ENCODE measurements at regions not wholly inside any gene's neighbourhood (a gene's known extent, or its start where the extent isn't known, plus 50 kb on each side); places are given as distances from the start of the nearest gene placed in this dataset.

DNA sequence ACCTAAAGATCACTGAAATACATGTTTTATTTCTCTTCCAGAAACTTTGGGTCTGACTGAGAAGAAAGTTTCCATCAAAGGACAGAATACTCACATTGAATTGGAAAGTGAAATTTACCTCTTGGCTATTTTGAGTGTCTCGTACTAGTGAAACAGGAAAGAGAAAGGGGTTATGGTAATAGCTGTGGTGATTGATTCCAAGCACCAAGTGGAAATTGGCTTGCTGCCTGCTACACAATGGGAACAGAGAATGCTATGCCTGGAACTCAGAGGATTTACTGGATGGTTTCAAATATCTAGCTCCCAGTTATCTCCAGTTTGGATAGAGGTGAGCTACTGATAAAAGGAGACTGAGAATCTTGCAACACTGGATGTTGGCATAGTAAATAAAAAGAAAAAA, 492.8 kb upstream of the FSIP2 start:
- Mint-ChIP-seq H3K36me3 (no peaks in the 10 kb centered on the region), H3K4me1 (no peaks in the 10 kb centered on the region), H3K9me3 (peaks cover 0 to 7% (median 5%) of the 10 kb centered on the region in 7 donors), H3K27ac (no peak overlapping the region), H3K27me3 (ENCODE audit: low read depth in 3 of 3) (peaks cover 0 to 2% (median 1%) of the 10 kb centered on the region in 3 donors), H3K4me3 (no peak overlapping the region)
- no peaks in the 10 kb centered on the region for H3K27me3 ChIP-seq (ENCODE audit: control insufficient read depth in 2 of 2, insufficient read depth in 2 of 2, low read length in 2 of 2)
- no peak overlapping the region for H3K27ac ChIP-seq (ENCODE audit: low read depth in 1 of 2, low read length in 2 of 2)
- no peaks in the 10 kb centered on the region for H3K79me2 ChIP-seq (ENCODE audit: insufficient read depth, low read length)
- no peaks in the 10 kb centered on the region for H3K4me1 ChIP-seq (ENCODE audit: control insufficient read depth in 1 of 2, insufficient read depth in 2 of 2, low read length in 2 of 2)
- no peak overlapping the region for H3K4me2 ChIP-seq (replicated peaks; ENCODE audit: extremely low read depth, low read length, poor library complexity, severe bottlenecking)
- no peak overlapping the region for H2AFZ ChIP-seq (ENCODE audit: insufficient read depth, low read depth, low read length, poor library complexity, severe bottlenecking)
- DNase-seq, result no peak
- H3K36me3 ChIP-seq (replicated peaks in 1 of 2; ENCODE audit: control insufficient read depth in 1 of 2, insufficient read depth in 2 of 2, low read length in 2 of 2), result no peaks in the 10 kb centered on the region
- H3K9ac ChIP-seq (ENCODE audit: insufficient read depth, low read length, poor library complexity, severe bottlenecking), result no peak overlapping the region
- TF ChIP-seq, protein P1, sequence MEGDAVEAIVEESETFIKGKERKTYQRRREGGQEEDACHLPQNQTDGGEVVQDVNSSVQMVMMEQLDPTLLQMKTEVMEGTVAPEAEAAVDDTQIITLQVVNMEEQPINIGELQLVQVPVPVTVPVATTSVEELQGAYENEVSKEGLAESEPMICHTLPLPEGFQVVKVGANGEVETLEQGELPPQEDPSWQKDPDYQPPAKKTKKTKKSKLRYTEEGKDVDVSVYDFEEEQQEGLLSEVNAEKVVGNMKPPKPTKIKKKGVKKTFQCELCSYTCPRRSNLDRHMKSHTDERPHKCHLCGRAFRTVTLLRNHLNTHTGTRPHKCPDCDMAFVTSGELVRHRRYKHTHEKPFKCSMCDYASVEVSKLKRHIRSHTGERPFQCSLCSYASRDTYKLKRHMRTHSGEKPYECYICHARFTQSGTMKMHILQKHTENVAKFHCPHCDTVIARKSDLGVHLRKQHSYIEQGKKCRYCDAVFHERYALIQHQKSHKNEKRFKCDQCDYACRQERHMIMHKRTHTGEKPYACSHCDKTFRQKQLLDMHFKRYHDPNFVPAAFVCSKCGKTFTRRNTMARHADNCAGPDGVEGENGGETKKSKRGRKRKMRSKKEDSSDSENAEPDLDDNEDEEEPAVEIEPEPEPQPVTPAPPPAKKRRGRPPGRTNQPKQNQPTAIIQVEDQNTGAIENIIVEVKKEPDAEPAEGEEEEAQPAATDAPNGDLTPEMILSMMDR (IDR thresholded peaks at IDR 0.05), result no peak
- intact Hi-C loops (cut with micrococcal nuclease), result no loop called here
- no peaks in the 10 kb centered on the region for H4K20me1 ChIP-seq (ENCODE audit: insufficient read depth, low read length)
- no peak overlapping the region for H3K4me3 ChIP-seq (replicated peaks in 1 of 3; ENCODE audit: low read depth in 2 of 3, low read length in 3 of 3)
- no CpG with 5 or more reads among the region's 1 CpG for WGBS (ENCODE audit: insufficient coverage)
- H3K9me3 ChIP-seq (replicated peaks in 1 of 2; ENCODE audit: control insufficient read depth in 1 of 2, insufficient read depth in 1 of 2, low read length in 2 of 2), result peaks cover 0 to 10% of the 10 kb centered on the region in 2 donors

DNA sequence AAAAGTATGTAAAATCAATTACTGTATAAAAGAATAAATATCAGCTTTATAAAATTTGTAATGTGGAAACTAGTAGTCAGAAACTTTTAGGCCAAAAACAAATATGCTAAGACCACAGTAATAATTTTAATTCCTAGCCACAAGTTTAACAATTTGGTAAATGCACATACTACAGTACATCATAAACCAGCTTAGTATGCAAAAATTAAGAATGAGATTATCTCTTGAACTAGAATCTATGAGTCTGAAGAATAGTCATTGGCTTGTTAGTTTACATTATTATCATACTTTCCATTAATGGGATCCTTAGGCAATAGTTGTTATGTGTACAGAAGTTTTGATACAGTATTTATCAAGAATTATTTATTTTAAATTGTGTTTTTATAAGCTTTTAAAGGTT, 491.9 kb upstream of the FSIP2 start:
- Histone ChIP-seq H3K79me2 (ENCODE audit: insufficient read depth, low read length) (no peaks in the 10 kb centered on the region), H2AFZ (ENCODE audit: insufficient read depth, low read depth, low read length, poor library complexity, severe bottlenecking) (no peak overlapping the region), H3K4me2 (replicated peaks; ENCODE audit: extremely low read depth, low read length, poor library complexity, severe bottlenecking) (no peak overlapping the region), H3K4me3 (replicated peaks in 1 of 3; ENCODE audit: low read depth in 2 of 3, low read length in 3 of 3) (no peak overlapping the region), H3K27ac (ENCODE audit: low read depth in 1 of 2, low read length in 2 of 2) (no peak overlapping the region), H3K9ac (ENCODE audit: insufficient read depth, low read length, poor library complexity, severe bottlenecking) (no peak overlapping the region), H3K27me3 (ENCODE audit: control insufficient read depth in 2 of 2, insufficient read depth in 2 of 2, low read length in 2 of 2) (no peaks in the 10 kb centered on the region), H3K36me3 (replicated peaks in 1 of 2; ENCODE audit: control insufficient read depth in 1 of 2, insufficient read depth in 2 of 2, low read length in 2 of 2) (no peaks in the 10 kb centered on the region), H3K4me1 (ENCODE audit: control insufficient read depth in 1 of 2, insufficient read depth in 2 of 2, low read length in 2 of 2) (no peaks in the 10 kb centered on the region), H4K20me1 (ENCODE audit: insufficient read depth, low read length) (no peaks in the 10 kb centered on the region), H3K9me3 (replicated peaks in 1 of 2; ENCODE audit: control insufficient read depth in 1 of 2, insufficient read depth in 1 of 2, low read length in 2 of 2) (peaks cover 0 to 9% of the 10 kb centered on the region in 2 donors)
- peaks cover 0 to 2% (median 1%) of the 10 kb centered on the region in 3 donors for H3K27me3 Mint-ChIP-seq (ENCODE audit: low read depth in 3 of 3)
- peaks cover 0 to 7% (median 5%) of the 10 kb centered on the region in 7 donors for H3K9me3 Mint-ChIP-seq
- H3K27ac Mint-ChIP-seq, result no peak overlapping the region
- no peaks in the 10 kb centered on the region for H3K36me3 Mint-ChIP-seq
- TF ChIP-seq, protein P1 (IDR thresholded peaks at IDR 0.05), result no peak
- H3K4me1 Mint-ChIP-seq, result no peaks in the 10 kb centered on the region
- H3K4me3 Mint-ChIP-seq, result no peak overlapping the region
- no peak for DNase-seq
- intact Hi-C loops (cut with micrococcal nuclease), result no loop called here
